ENCODE measurements at regions not wholly inside any gene's neighbourhood (a gene's known extent, or its start where the extent isn't known, plus 50 kb on each side); places are given as distances from the start of the nearest gene placed in this dataset.

DNA sequence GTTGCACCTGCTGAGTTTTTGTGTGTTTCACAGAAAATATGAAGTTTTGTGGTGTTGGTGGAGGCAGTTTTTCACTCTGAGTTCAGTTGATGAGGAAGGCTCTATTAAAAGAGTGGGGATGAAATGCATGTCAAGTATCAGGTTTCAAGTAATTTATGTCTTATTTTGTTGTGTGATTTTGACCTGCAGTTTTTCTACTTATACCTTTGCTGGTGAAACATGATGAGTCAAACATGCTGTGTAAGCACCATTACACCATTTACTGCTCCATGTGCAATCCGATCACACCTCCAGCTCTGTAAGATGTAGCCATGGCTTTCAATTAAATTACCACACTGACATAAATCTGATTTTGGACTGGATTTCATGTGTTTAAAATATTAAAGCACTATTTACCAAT is 174.5 kb upstream of the ZEB2 start:
- no peak for ATAC-seq
- TF ChIP-seq, protein P1, sequence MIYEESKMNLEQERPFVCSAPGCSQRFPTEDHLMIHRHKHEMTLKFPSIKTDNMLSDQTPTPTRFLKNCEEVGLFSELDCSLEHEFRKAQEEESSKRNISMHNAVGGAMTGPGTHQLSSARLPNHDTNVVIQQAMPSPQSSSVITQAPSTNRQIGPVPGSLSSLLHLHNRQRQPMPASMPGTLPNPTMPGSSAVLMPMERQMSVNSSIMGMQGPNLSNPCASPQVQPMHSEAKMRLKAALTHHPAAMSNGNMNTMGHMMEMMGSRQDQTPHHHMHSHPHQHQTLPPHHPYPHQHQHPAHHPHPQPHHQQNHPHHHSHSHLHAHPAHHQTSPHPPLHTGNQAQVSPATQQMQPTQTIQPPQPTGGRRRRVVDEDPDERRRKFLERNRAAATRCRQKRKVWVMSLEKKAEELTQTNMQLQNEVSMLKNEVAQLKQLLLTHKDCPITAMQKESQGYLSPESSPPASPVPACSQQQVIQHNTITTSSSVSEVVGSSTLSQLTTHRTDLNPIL (CRISPR knock-in tag; IDR thresholded peaks at IDR 0.05; ENCODE audit: low read depth) = no peak
- TF ChIP-seq ESRRG (CRISPR knock-in tag; IDR thresholded peaks at IDR 0.05) = no peak
- TF ChIP-seq, protein P2, sequence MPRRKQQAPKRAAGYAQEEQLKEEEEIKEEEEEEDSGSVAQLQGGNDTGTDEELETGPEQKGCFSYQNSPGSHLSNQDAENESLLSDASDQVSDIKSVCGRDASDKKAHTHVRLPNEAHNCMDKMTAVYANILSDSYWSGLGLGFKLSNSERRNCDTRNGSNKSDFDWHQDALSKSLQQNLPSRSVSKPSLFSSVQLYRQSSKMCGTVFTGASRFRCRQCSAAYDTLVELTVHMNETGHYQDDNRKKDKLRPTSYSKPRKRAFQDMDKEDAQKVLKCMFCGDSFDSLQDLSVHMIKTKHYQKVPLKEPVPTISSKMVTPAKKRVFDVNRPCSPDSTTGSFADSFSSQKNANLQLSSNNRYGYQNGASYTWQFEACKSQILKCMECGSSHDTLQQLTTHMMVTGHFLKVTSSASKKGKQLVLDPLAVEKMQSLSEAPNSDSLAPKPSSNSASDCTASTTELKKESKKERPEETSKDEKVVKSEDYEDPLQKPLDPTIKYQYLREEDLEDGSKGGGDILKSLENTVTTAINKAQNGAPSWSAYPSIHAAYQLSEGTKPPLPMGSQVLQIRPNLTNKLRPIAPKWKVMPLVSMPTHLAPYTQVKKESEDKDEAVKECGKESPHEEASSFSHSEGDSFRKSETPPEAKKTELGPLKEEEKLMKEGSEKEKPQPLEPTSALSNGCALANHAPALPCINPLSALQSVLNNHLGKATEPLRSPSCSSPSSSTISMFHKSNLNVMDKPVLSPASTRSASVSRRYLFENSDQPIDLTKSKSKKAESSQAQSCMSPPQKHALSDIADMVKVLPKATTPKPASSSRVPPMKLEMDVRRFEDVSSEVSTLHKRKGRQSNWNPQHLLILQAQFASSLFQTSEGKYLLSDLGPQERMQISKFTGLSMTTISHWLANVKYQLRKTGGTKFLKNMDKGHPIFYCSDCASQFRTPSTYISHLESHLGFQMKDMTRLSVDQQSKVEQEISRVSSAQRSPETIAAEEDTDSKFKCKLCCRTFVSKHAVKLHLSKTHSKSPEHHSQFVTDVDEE (CRISPR knock-in tag; IDR thresholded peaks at IDR 0.05) = no peak
- TF ChIP-seq TOX (CRISPR knock-in tag; IDR thresholded peaks at IDR 0.05; ENCODE audit: borderline replicate concordance) = no peak
- TF ChIP-seq ZC3H10 (CRISPR knock-in tag; IDR thresholded peaks at IDR 0.05) = no peak
- no peak for TF ChIP-seq ZNF70 (CRISPR knock-in tag; IDR thresholded peaks at IDR 0.05)
- no peak for TF ChIP-seq ZNF565 (CRISPR knock-in tag; conservative IDR thresholded peaks at IDR 0.05; ENCODE audit: low read depth)
- no peak for TF ChIP-seq ZNF8 (CRISPR knock-in tag; IDR thresholded peaks at IDR 0.05)
- TF ChIP-seq GLIS3 (CRISPR knock-in tag; IDR thresholded peaks at IDR 0.05) = no peak
- TF ChIP-seq ISL1 (CRISPR knock-in tag; IDR thresholded peaks at IDR 0.05) = no peak
- TF ChIP-seq PPARA (CRISPR knock-in tag; IDR thresholded peaks at IDR 0.05; ENCODE audit: borderline replicate concordance) = no peak
- TF ChIP-seq, protein P3, sequence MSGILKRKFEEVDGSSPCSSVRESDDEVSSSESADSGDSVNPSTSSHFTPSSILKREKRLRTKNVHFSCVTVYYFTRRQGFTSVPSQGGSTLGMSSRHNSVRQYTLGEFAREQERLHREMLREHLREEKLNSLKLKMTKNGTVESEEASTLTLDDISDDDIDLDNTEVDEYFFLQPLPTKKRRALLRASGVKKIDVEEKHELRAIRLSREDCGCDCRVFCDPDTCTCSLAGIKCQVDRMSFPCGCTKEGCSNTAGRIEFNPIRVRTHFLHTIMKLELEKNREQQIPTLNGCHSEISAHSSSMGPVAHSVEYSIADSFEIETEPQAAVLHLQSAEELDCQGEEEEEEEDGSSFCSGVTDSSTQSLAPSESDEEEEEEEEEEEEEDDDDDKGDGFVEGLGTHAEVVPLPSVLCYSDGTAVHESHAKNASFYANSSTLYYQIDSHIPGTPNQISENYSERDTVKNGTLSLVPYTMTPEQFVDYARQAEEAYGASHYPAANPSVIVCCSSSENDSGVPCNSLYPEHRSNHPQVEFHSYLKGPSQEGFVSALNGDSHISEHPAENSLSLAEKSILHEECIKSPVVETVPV (CRISPR knock-in tag; IDR thresholded peaks at IDR 0.05) = no peak
- no peak for TF ChIP-seq ZFP3 (CRISPR knock-in tag; IDR thresholded peaks at IDR 0.05)
- TF ChIP-seq, protein P4, sequence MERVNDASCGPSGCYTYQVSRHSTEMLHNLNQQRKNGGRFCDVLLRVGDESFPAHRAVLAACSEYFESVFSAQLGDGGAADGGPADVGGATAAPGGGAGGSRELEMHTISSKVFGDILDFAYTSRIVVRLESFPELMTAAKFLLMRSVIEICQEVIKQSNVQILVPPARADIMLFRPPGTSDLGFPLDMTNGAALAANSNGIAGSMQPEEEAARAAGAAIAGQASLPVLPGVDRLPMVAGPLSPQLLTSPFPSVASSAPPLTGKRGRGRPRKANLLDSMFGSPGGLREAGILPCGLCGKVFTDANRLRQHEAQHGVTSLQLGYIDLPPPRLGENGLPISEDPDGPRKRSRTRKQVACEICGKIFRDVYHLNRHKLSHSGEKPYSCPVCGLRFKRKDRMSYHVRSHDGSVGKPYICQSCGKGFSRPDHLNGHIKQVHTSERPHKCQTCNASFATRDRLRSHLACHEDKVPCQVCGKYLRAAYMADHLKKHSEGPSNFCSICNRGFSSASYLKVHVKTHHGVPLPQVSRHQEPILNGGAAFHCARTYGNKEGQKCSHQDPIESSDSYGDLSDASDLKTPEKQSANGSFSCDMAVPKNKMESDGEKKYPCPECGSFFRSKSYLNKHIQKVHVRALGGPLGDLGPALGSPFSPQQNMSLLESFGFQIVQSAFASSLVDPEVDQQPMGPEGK (CRISPR knock-in tag; IDR thresholded peaks at IDR 0.05; ENCODE audit: borderline replicate concordance) = no peak

DNA sequence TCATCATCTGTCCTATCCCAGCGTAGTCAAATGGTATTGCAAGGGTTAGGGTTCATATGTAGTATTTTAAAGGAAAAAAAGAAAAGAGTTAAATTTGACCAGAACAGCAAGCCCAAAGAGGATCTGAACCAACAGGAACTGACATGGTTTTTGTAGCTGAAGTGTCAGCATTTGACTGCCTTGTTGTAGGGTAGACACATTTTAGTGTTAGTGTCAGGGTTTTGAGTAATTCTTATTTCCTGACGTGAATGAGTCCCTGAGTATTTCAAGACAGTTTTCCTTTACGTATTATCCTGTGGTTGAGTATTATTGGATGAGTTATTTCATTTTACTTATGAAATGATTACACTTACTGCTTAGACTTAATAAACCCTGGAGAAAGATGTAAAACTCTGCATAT is 173.3 kb upstream of the ZEB2 start:
- no peak for ATAC-seq
- TF ChIP-seq CSDC2 (CRISPR knock-in tag; IDR thresholded peaks at IDR 0.05) (no peak), PPARA (CRISPR knock-in tag; IDR thresholded peaks at IDR 0.05; ENCODE audit: borderline replicate concordance) (no peak), ZFP3 (CRISPR knock-in tag; IDR thresholded peaks at IDR 0.05) (no peak), ZFP30 (CRISPR knock-in tag; IDR thresholded peaks at IDR 0.05) (no peak), SNAI2 (CRISPR knock-in tag; IDR thresholded peaks at IDR 0.05) (no peak), GLIS3 (CRISPR knock-in tag; IDR thresholded peaks at IDR 0.05) (no peak), ZNF8 (CRISPR knock-in tag; IDR thresholded peaks at IDR 0.05) (no peak), ARNTL (CRISPR knock-in tag; IDR thresholded peaks at IDR 0.05; ENCODE audit: borderline replicate concordance, low read depth) (no peak), RARB (CRISPR knock-in tag; IDR thresholded peaks at IDR 0.05) (no peak), OSR1 (CRISPR knock-in tag; IDR thresholded peaks at IDR 0.05) (no peak), ESRRG (CRISPR knock-in tag; IDR thresholded peaks at IDR 0.05) (no peak), ZC3H10 (CRISPR knock-in tag; IDR thresholded peaks at IDR 0.05) (no peak), TCF4 (CRISPR knock-in tag; IDR thresholded peaks at IDR 0.05; ENCODE audit: borderline replicate concordance) (no peak), ISL1 (CRISPR knock-in tag; IDR thresholded peaks at IDR 0.05) (no peak), TOX (CRISPR knock-in tag; IDR thresholded peaks at IDR 0.05; ENCODE audit: borderline replicate concordance) (no peak)
- TF ChIP-seq, protein P5, sequence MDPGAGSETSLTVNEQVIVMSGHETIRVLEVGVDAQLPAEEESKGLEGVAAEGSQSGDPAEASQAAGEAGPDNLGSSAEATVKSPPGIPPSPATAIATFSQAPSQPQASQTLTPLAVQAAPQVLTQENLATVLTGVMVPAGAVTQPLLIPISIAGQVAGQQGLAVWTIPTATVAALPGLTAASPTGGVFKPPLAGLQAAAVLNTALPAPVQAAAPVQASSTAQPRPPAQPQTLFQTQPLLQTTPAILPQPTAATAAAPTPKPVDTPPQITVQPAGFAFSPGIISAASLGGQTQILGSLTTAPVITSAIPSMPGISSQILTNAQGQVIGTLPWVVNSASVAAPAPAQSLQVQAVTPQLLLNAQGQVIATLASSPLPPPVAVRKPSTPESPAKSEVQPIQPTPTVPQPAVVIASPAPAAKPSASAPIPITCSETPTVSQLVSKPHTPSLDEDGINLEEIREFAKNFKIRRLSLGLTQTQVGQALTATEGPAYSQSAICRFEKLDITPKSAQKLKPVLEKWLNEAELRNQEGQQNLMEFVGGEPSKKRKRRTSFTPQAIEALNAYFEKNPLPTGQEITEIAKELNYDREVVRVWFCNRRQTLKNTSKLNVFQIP (CRISPR knock-in tag; IDR thresholded peaks at IDR 0.05; ENCODE audit: borderline replicate concordance, low read depth) = no peak
- TF ChIP-seq, protein P1 (CRISPR knock-in tag; IDR thresholded peaks at IDR 0.05; ENCODE audit: low read depth) = no peak
- TF ChIP-seq, protein P2 (CRISPR knock-in tag; IDR thresholded peaks at IDR 0.05) = no peak
- TF ChIP-seq, protein P3 (CRISPR knock-in tag; IDR thresholded peaks at IDR 0.05) = no peak
